ENCODE measurements at regions not wholly inside any gene's neighbourhood (a gene's known extent, or its start where the extent isn't known, plus 50 kb on each side); places are given as distances from the start of the nearest gene placed in this dataset.

DNA sequence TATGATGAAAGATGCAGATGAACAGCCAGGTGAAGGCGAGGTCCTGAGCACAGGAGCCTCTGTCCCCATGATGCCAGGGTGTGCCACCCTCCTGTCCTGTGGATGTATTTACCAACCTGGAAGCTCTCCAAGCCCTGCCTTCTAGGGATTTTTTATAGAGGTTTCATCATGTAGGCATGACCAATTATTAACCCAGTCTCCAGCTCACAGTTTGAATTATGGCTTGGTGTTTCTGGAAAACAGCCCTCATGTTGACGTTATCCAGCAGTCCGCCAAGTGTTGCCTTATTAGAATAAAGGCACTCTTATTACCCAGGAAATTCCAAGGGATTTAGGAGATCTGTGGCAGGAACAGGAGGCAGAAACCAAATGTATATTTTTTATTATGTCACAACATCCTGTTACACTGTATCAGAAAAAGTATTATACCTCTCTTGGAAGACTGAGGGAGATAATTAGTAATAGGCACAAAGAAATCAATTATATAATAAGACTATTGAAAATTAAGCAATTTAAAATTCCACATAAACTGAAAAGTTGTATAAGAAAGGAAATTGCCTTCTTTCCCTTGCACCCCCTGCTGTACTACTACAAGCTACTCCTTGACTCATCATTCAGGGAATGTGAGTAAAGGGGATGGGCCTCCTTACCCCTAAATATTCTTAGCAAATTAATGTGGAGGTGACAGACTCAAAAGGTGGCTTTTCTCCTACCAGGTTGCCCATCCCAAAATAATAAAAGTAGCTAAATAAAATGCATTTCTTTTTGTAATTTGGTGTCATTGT is 129.6 kb downstream of the ZNF330 start:
- TF ChIP-seq, protein P1, sequence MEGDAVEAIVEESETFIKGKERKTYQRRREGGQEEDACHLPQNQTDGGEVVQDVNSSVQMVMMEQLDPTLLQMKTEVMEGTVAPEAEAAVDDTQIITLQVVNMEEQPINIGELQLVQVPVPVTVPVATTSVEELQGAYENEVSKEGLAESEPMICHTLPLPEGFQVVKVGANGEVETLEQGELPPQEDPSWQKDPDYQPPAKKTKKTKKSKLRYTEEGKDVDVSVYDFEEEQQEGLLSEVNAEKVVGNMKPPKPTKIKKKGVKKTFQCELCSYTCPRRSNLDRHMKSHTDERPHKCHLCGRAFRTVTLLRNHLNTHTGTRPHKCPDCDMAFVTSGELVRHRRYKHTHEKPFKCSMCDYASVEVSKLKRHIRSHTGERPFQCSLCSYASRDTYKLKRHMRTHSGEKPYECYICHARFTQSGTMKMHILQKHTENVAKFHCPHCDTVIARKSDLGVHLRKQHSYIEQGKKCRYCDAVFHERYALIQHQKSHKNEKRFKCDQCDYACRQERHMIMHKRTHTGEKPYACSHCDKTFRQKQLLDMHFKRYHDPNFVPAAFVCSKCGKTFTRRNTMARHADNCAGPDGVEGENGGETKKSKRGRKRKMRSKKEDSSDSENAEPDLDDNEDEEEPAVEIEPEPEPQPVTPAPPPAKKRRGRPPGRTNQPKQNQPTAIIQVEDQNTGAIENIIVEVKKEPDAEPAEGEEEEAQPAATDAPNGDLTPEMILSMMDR (IDR thresholded peaks at IDR 0.05) = no peak
- TF ChIP-seq POLR2A (IDR thresholded peaks at IDR 0.05; ENCODE audit: low read depth) = no peak
- TF ChIP-seq POLR2AphosphoS5 (IDR thresholded peaks at IDR 0.05) = no peak
- no peak for TF ChIP-seq EP300 (IDR thresholded peaks at IDR 0.05)
